Right lung (tissue), 2 donors: ENCODE measurements at regions not wholly inside any gene's neighbourhood (a gene's known extent, or its start where the extent isn't known, plus 50 kb on each side); places are given as distances from the start of the nearest gene placed in this dataset.
"Not testable (repeated sequence)": the region's sequence is repeated elsewhere in the genome, so short reads cannot be mapped to it uniquely, and the experiment has no call there.

Experiments
- DNase-seq, 2 donors: peaks; one replicate each; pipeline ENCODE4 v3.0.0-alpha.2; 2013

DNA sequence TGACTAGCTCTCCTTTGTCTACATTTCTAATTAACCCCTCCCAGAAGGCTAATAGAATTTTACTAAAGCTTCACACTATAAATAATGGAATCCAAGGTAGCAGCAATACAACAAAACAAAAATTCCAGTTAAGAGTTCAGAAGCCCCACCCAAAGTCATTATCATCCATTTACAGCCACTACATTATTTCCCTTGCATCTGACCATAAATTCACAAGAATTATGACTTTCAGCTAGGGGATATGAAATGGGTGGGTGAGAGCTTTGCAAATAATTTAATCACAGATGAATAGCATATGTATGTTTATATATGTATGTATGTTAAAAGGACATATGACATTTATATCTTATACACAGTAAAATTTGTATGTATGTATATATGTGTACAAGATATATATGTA lies 65.3 kb upstream of the PTGDR start:
- DNase-seq, result no peak

DNA sequence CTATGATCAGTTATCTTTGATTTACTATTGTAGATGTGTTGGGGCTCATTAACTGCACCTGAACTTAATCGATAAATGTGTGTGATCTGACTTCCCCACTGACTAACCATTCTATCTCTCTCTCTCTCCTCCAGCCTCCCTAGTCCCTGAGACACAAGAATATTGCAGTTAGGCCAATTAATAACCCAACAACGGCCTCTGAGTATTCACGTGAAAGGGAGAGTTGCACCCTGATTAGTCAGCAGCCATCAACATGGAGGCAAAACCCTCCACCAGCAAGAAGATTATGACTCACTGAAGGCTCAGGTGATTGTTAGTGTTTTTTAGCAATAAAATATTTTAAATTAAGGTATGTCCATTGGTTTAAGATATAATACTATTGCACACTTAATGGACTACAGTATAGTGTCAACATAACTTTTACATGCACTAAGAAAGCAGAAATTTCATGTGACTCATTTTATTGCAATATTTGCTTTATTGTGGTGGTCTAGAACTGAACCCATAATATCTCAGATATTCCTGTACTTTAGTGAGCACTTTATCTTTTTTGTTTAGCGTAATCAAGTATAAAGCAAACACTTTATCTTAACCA lies 77.1 kb upstream of the PTGDR start:
- no peak for DNase-seq

DNA sequence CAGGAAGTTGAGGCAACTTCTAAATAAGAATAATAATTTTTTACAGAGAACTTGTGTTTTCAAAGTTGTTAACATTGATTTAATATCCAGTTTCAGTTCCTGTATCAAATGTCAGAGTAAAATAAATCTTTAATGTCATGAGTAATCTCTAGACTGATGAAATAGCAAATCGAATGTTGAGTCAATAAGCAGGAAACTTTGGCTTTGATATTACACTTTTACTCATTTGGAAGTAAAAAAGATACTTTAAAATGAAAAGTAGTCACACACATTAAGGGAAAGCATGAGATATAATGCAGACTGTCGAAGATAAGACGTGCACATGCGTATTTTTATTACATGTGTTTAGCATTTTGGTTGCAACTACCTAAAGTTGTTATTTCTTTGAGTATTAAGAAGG lies 78.2 kb upstream of the PTGDR start:
- DNase-seq, result no peak

DNA sequence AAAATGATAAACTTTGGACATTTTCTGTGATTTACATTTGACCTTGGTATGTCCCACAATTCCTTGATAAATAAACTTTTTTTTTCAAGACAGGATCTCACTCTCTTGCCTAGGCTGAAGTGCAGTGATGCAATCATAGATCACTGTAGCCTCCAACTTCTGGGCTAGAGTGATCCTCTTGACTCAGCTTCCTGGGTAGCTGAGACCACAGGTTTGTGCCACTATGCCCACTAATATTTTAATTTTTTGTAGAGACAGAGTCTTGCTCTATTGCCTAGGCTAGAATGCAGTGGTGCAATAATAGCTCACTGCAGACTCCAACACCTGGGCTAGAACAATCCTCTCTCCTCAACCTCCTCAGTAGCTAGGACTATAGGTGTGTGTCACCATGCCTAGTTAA lies 79.1 kb upstream of the PTGDR start:
- no peak for DNase-seq

DNA sequence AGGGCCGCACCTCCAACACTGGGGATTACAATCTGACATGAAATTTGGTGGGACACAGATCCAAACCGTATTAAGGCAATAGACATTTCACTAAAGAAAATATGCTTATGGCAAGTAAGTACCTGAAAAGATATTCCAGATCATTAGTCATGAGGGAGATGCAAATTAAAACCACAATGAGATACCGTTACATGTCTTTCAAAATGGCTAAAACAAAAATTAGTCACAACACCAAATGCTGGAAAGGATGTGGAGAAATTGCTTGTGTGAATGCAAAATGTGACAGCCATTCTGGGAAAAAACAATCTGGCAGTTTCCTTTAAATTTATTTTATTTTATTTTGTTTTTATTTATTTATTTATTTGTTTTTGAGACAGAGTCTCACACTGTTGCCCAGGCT lies 82.3 kb upstream of the PTGDR start:
- DNase-seq, result no peak

DNA sequence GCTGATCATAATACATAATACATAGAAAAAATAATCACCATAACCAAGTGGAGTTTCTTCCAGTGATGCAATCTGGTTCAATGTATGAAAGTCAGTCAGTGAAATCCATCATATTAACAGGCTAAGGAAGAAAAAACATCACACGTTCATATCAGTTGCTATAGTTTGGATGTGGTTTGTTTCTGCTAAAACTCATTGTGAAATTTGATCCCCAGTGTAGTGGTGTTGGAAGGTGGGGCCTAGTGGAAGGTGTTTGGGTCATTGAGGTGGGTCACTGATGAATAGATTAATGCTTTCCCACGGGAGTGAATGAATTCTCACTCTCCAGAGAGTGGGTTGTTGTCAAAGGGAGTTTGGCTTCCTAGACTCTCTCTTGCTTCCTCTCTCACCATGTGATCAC lies 84.6 kb upstream of the PTGDR start:
- no peak for DNase-seq

DNA sequence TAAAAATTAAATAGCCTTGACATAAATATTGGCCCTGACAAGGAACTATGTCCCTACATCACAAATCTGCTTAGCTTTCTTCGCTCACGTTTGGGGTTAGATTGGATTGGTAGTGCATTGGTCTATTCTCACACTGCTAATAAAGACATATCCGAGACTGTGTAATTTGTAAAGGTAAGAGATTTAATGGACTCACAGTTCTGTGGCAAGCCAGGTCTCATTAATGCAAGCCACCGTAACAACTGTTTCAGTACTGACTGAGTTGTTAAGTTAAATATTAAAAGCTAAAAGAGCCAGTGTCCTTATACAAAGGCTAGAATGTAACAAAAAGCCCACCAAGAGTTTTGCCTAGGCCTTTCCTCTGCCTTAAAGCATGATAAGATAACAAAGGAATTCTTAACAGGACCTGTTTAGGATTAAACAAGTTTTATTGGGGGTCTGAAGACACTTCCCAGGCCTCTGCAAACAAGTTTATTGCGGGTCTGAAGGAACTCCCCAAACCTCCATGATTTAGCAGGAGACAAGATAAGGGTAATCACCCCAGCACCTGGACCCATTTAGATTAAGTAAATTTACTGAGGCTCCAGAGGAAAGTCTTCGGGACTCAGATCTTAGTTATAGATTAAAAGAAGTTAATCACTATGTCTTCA lies 88.2 kb upstream of the PTGDR start:
- no peak for DNase-seq

DNA sequence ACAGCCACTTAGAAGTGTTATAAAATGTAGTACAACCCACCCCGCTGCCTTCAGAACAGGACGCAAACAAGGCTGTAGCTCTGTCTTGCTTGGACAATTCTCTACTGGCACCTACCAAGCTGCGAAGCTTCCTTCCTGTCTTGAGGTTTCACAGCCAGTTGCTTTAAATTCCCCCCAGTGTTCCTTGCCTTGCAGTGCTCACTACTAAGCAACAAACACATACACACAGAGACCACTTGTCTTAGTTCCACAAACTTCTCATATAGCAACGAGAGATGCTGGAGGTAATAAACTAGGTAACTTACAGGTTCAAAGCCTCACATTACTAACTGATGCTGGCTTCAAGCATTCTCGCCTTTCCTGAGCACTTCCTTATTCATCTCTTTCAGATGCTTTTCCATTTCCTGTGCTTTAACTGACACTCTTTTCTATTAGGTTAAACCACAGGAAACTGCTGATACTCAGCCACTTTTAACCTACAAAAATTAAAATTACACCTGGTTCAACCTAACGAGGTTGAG lies 91.5 kb upstream of the PTGDR start:
- no peak for DNase-seq

DNA sequence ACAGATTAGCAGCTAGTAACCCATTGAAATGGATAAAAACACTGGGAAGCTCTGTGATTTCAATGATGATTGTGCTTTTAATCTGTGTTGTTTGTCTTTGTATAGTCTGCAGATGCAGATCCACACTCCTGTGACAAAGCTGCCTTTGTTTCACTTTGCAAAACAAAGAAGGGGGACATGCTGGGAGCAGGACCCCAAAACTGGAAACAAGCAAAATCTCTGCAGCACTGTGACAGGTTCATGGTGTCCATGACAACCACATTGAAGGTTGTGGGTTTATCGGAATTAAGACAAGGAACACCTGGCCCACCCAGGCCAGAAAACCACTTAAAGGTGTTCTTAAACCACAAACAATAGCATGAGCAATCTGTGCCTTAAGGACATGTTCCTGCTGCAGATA lies 95.6 kb upstream of the PTGDR start:
- DNase-seq, result not testable (repeated sequence)

DNA sequence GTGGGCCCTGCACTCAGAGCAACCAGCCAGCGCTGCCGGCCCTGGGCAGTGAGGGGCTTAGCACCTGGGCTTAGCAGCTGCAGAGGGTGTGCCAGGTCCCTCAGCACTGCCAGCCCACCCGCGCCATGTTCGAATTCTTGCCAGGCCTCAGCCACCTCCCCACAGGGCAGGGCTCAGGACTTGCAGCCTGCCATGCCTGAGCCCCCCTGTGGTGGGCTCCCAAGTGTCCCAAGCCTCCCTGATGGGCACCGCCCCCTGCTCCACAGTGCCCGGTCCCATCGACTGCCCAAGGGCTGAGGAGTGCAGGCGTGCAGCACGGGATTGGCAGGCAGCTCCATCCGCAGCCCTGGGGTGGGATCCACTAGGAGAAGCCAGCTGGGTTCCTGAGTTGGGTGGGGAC lies 98.0 kb upstream of the NID2 start:
- no peak for DNase-seq

DNA sequence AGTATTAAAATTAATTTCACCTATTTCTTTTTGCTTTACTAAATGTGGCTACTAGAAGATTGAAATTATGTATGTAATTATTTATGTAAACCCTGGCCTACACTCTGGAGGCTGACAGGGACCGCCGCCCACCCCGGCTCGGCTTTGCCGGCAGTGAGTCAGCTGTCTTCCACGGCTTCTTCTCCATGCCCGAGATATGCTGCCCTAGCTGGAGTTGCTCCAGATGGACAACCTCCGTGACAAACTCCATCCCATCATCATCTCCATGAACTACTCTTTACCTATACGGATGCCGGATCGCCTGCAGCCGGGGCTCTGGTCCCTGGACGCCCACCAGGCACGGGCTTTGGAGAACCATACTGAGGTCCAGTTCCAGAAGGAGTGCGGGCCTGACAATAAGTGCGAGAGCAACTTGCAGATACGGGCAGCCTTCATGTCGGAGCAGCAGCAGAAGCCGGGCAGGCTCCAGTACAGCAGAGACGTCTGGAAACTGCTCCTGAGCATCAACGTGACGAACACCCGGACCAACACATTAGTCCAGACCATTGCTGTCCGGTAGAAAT lies 86.9 kb upstream of the NID2 start:
- no peak for DNase-seq

DNA sequence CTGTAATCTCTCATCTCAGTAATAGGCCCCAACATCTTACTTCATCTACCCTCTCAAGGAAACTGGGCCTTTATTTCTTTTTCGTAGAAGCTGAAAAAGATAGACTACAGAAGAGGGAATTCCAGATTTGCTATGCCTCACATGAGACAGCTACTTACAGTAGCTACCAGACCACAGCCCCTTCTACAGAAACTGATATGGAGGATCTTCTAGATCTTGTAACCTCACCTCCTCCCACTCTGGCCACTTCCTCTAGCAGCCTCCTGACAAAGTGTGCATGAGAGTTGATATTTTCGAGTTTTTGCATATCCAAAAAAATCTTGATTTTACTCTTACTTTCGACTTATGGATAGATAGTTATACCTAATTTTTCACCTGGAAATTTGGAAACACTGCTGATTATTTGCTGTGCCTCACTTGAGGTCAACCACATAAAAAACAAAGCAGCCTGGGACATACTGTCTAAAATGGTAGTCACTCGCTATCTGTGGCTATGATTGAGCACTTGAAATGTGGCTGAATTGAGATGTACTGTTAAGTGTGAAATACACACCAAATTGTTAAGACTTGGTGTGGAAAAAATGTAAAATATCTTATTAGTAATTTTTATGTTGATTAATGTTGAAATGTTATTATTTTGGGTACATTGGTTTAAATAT lies 86.3 kb upstream of the NID2 start:
- DNase-seq, result no peak

DNA sequence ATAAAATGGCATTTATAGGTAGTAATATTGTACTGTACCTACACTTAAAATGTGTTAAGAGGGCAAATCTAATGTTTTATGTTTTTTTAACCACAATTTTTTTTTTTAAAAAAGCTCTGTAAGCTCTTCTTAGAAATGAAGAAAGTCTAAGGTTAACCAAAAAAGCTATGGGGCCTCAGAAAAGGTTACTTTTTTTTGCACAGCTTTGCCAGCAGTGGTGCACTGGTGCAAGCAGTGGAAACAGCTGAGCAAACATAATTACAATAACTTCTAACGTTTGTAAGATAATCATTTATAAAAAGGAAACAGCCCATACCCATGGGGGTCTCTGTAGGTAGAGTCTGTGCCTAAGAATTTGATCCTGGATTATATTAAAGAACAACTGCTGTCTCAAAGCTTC lies 85.1 kb upstream of the NID2 start:
- no peak for DNase-seq

DNA sequence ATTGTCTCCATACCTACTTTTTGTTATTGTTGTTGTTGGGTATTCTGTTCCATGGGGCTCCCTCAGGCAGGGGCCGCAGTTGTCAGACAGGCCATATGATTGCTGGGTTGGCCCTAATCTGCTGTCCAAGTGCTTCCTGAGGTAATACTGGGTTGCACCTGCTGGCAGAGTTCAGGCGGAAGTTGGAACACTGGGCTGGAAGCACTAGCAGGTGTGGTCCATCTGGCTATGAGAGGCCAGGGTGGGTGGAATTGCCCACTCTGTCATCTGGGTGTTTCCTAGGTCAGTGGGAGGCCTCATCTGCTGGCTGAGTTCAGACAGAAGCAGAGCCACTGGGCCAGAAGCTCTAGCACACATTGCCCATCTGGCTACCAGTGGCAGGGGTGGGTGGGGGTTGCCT lies 81.3 kb upstream of the NID2 start:
- DNase-seq, result no peak

DNA sequence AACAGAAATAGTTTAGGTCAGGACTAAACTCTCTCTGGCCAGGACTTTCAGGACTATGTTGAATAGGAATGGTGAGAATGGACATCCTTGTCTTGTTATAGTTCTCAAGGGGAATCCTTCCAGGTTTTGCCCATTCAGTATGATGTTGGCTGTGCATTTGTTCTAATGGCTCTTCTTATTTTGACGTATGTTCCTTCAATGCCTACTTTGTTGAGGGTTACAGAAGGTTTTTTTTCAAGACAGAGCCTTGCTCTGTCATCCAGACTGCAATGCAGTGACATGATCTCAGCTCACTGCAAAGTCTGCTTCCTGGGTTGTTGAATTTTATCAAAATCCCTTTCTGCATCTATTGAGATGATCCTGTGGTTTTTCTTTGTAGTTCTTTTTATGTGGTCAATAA lies 79.5 kb upstream of the NID2 start:
- DNase-seq, result no peak

DNA sequence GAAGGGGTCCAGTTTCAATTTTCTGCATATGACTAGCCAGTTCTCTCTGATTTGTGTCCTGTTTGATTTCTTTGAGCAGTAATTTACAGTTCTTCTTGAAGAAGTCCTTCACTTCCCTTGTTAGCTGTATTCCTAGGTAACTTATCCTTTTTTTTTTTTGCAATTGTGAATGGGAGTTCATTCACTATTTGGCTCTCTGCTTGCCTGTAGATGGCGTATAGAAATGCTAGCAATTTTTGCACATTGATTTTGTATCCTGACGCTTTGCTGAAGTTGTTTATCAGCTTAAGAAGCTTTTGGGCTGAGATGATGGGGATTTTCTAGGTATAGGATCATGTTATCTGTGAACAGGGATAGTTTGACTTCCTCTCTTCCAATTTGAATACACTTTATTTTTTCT lies 77.6 kb upstream of the NID2 start:
- DNase-seq, result no peak

DNA sequence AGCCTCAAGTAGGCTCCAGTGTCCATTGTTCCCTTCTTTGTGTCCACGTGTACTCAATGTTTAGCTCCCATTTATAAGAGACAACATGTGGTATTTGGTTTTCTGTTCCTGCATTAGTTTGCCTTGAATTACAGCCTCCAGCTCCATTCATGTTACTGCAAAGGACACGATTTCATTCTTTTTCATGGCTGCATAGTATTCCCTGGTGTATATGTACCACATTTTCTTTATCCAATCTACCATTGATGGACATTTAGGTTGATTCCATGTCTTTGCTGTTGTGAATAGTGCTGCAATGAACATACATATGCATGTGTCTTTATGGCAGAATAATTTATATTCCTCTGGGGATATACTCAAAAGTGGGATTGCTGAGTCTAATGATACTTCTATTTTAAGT lies 75.2 kb upstream of the NID2 start:
- not testable (repeated sequence) for DNase-seq

DNA sequence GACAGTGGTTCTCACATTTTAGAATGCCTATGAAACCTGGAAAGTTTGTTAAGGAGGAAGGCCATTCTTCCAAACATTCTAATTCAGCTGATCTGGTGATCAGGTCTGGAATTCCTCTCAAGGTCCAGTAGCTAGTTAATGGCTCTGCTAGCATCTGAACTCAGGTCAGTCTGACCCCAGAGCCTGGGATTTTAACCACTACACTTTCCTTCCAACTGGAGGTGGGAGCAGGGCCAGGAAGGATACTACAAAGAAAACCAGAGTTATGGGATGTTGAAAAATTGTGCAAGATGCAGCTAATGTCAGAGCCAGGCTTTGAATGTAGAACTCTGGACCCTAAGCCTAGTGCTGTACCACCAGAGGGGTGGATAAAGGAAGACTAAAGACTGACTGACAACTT lies 73.6 kb upstream of the NID2 start:
- DNase-seq, result no peak

DNA sequence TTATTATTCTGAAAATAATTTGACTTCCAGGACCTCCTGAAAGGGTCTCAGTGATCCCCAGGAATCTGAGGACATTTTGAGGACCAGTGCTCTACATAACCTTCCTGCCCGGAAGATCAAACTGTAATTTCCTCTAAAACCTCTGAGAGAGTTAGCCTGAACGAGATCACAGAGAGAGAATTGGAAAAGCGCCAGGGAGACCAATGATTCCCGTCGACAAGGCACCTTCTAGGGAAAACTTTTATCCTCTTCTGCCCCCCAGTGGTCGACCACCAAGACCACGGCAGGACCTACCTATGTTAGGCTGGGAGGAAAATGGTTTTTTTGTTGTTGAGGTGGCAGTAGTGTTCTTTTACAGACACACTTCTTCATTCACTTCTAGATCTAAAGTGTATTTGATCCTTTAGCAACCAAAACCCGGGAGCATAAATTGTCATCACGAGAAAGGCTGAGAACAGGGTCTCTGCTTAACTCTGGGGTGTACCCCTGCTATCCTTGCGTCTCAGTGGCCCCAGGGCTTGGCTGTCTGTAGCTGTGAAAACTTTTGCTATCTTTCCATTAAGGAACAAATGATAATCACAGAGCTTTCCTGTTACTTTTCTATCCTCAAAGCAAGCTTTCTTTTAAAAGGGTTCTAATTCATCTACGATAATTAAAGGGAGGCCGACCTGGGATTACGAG lies 62.9 kb upstream of the NID2 start:
- DNase-seq, result peak; percentile 87 to 90

DNA sequence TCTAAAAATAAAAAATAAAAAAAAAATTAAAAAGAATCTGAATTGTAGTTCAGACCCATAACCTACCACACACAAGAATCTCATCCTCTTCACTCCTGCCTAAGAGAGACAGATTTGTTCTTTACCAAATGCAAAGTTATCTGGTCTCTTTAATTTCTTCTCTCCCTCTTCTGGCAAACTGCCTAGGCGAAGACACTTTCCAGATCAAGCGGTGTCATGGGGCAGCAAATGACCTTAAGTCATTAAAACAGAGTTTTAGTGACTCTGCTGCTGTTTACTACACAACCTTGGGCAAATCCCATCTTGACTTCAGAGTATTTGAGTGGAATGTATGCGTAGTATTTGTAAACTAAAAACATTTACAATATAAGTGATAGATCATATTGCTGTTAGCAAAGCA lies 60.9 kb upstream of the NID2 start:
- no peak for DNase-seq

DNA sequence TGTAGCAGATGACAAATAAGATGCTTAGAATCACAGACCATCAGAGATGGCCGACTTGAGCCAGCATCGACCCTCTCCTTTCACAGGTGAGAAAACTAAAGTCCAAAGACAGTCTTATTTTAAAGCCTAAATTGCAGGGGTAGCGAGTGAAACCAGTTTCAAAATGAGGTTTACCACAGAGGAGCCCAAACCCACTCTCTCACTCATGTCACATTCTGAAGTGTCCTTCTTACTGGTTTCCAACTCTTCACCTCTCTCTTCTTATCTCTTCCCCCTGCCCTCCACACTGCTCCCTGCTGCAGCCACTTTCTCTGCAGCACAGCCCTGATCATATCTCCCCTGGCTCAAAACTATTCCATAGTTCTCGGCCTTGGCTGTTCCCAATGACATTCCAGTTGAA lies 57.0 kb upstream of the NID2 start:
- no peak for DNase-seq
